ENCODE measurements at regions not wholly inside any gene's neighbourhood (a gene's known extent, or its start where the extent isn't known, plus 50 kb on each side); places are given as distances from the start of the nearest gene placed in this dataset.

GRCh38 chr14:47874350-47874749 lies 198.9 kb upstream of the MDGA2 start:
- no peaks in the 10 kb centered on the region for H3K4me1 ChIP-seq
- no peak for ATAC-seq
- no peak for TF ChIP-seq CTCF (IDR thresholded peaks at IDR 0.05)
- no peak overlapping the region for H3K27ac ChIP-seq
- H3K36me3 ChIP-seq (ENCODE audit: insufficient read depth in 1 of 2, low read depth in 1 of 2) = no peaks in the 10 kb centered on the region
- H3K9me3 ChIP-seq = no peaks in the 10 kb centered on the region
- H3K4me3 ChIP-seq = no peak overlapping the region
- intact Hi-C loops (cut with DNase I) = no loop called here
- no peaks in the 10 kb centered on the region for H3K27me3 ChIP-seq (ENCODE audit: insufficient read depth in 3 of 3, low read length in 2 of 3)
- DNase-seq = no peak
- 78 to 81% (median 80%) methylated on average over 7 of the region's 7 CpGs for WGBS, 3 donors

GRCh38 chr14:47872588-47872987 lies 197.2 kb upstream of the MDGA2 start:
- H3K27ac ChIP-seq = no peak overlapping the region
- H3K9me3 ChIP-seq = no peaks in the 10 kb centered on the region
- no peaks in the 10 kb centered on the region for H3K27me3 ChIP-seq (ENCODE audit: insufficient read depth in 3 of 3, low read length in 2 of 3)
- intact Hi-C loops (cut with DNase I) = no loop called here
- no peaks in the 10 kb centered on the region for H3K36me3 ChIP-seq (ENCODE audit: insufficient read depth in 1 of 2, low read depth in 1 of 2)
- ATAC-seq (no peak), DNase-seq (no peak)
- no peak for TF ChIP-seq CTCF (IDR thresholded peaks at IDR 0.05)
- no peak overlapping the region for H3K4me3 ChIP-seq
- H3K4me1 ChIP-seq = no peaks in the 10 kb centered on the region
- 89 to 94% (median 91%) methylated on average over 2 of the region's 2 CpGs for WGBS, 3 donors

DNA sequence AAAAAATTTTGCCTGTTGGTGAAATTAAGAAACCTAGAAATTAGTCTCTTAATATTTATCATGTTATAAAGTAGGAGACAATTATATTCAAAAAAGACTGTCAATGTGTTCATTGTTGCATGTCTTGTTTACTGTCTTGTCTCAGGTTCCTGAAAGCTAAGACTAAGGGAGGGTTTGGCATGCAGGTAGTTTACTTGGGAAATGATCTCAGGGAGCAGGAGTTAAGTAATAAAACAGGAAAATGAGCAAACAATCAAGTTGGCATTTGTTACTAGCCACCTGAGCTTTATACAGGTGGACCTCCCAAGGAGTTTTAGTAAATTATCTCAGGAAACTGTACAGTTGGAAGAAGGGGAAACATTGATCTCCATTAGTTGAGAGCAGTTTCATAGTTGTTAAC lies 188.0 kb upstream of the MDGA2 start:
- TF ChIP-seq CTCF (IDR thresholded peaks at IDR 0.05) = no peak
- Histone ChIP-seq H3K27ac (no peak overlapping the region), H3K36me3 (ENCODE audit: insufficient read depth in 1 of 2, low read depth in 1 of 2) (no peaks in the 10 kb centered on the region), H3K27me3 (ENCODE audit: insufficient read depth in 3 of 3, low read length in 2 of 3) (no peaks in the 10 kb centered on the region), H3K4me1 (no peaks in the 10 kb centered on the region), H3K9me3 (no peaks in the 10 kb centered on the region), H3K4me3 (no peak overlapping the region)
- intact Hi-C loops (cut with DNase I) = no loop called here
- DNase-seq (no peak), ATAC-seq (no peak)

DNA sequence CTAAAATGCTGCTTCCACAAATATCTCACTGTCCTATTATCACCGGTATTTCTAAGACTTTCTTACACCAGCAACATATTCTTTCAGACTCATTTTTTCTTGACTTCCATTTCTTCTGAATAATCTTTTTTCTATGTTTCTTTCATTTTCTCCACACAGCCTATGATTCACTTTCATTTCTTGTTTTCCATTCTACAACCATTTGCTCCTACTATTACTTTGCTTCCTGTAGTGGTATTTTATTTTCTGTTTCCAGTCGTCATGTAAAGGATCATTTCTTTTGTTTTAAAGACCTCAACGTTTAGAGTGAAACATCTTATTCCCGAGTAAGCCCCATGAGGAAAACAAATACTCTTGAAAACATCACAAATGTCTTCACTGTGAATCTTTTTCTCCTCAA lies 182.2 kb upstream of the MDGA2 start:
- no peaks in the 10 kb centered on the region for H3K4me1 ChIP-seq
- WGBS, 3 donors = 59 to 66% (median 65%) methylated on average over 4 of the region's 4 CpGs
- intact Hi-C loops (cut with DNase I) = no loop called here
- no peaks in the 10 kb centered on the region for H3K27me3 ChIP-seq (ENCODE audit: insufficient read depth in 3 of 3, low read length in 2 of 3)
- no peak for DNase-seq
- no peak for ATAC-seq
- H3K4me3 ChIP-seq = no peak overlapping the region
- no peaks in the 10 kb centered on the region for H3K9me3 ChIP-seq
- H3K36me3 ChIP-seq (ENCODE audit: insufficient read depth in 1 of 2, low read depth in 1 of 2) = no peaks in the 10 kb centered on the region
- H3K27ac ChIP-seq = no peak overlapping the region
- TF ChIP-seq CTCF (IDR thresholded peaks at IDR 0.05) = no peak

DNA sequence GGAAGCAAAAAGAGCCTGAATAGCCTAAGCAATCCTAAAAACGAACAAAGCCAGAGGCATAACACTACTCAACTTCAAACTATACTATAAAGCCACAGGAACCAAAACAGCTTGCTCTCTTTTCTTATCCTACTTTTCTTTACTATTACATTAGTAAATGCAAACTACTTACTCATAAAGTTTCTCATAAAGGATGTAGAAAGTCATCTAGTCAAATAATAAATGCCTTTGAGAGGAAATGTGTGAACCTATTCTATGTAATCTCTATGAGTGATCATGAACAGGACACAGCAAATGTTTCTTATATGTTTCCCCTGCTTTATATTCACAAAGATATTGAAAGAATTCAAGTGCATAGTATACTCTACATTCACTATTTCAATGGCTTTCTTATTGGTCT lies 176.9 kb upstream of the MDGA2 start:
- WGBS, 3 donors = 0 to 56% (median 0%) methylated on average over 1 of the region's 1 CpG
- Histone ChIP-seq H3K36me3 (ENCODE audit: insufficient read depth in 1 of 2, low read depth in 1 of 2) (no peaks in the 10 kb centered on the region), H3K27me3 (ENCODE audit: insufficient read depth in 3 of 3, low read length in 2 of 3) (no peaks in the 10 kb centered on the region), H3K9me3 (no peaks in the 10 kb centered on the region), H3K4me3 (no peak overlapping the region), H3K4me1 (no peaks in the 10 kb centered on the region), H3K27ac (no peak overlapping the region)
- ATAC-seq (no peak), DNase-seq (no peak)
- TF ChIP-seq CTCF (IDR thresholded peaks at IDR 0.05) = no peak
- intact Hi-C loops (cut with DNase I) = no loop called here

All from psoas muscle (tissue), 7 donors.